ENCODE measurements at regions not wholly inside any gene's neighbourhood (a gene's known extent, or its start where the extent isn't known, plus 50 kb on each side); places are given as distances from the start of the nearest gene placed in this dataset.

- Histone ChIP-seq H3K4me1 (no peaks in the 10 kb centered on the region), H3K4me3 (no peak overlapping the region), H3K36me3 (no peaks in the 10 kb centered on the region), H3K27me3 (no peaks in the 10 kb centered on the region), H3K9me3 (no peaks in the 10 kb centered on the region), H3K27ac (no peak overlapping the region)
- DNase-seq, result no peak
- TF ChIP-seq POLR2A (IDR thresholded peaks at IDR 0.05), result no peak
- TF ChIP-seq CTCF (IDR thresholded peaks at IDR 0.05), result no peak
- 39 to 80% methylated on average over 3 of the region's 3 CpGs for WGBS, 2 donors
- intact Hi-C loops (cut with DNase I), result no loop called here
Measured at GRCh38 chr3:25097023-25097422, 331.0 kb upstream of the RARB start.

DNA sequence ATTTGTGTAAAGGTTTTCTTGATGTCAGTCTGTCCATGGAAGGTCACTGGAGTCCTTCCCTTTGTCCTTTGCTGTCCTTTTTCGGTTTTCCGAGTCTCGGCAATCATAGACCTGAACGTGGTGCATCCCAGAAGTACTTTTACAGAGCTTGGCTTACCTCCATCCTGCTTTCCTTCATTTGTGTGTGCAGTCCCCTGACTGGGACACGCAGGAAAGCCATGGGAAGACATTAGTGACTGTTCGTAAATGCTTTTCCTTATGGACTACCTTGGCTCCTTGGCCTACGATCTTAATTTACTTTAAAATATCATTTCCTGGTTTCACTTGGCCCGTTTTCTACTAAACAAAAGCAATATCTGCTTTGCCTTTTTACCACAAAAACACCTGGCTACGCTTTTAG, 328.4 kb upstream of the RARB start:
- intact Hi-C loops (cut with DNase I), result no loop called here

DNA sequence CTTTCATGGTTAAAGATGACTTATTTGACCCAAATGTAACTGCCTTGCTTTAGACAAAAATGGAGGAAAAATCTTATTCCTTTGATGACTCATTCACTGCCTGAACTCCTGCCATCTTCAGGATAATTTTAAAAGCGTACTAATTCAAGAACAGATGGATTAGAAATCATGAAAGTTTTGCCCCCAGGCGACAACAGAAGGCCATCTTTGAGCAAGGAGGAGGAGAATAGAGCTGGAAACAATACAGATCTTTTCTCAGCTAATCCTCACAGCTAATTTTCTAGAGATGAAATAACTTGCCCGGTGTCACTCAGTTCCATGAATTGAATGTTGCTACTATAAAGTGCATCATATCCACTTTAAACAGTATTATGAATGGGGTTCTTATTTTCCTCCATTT, 324.7 kb upstream of the RARB start:
- no peak for DNase-seq
- H3K27me3 ChIP-seq, result no peaks in the 10 kb centered on the region
- H3K4me1 ChIP-seq, result peaks cover 0 to 3% (median 0%) of the 10 kb centered on the region in 3 donors
- no peaks in the 10 kb centered on the region for H3K36me3 ChIP-seq
- no peak overlapping the region for H3K4me3 ChIP-seq
- H3K9me3 ChIP-seq, result no peaks in the 10 kb centered on the region
- intact Hi-C loops (cut with DNase I), result no loop called here
- 23 to 28% methylated on average over 3 of the region's 3 CpGs for WGBS, 2 donors
- no peak for TF ChIP-seq POLR2A (IDR thresholded peaks at IDR 0.05)
- H3K27ac ChIP-seq, result no peak overlapping the region

More for the DNA sequence above, 328.4 kb upstream of the RARB start:
- H3K4me3 ChIP-seq, result no peak overlapping the region
- no peaks in the 10 kb centered on the region for H3K36me3 ChIP-seq
- H3K27ac ChIP-seq, result no peak overlapping the region
- no peaks in the 10 kb centered on the region for H3K9me3 ChIP-seq
- no peaks in the 10 kb centered on the region for H3K4me1 ChIP-seq
- no peak for DNase-seq
- WGBS, 2 donors, result 72 to 88% methylated on average over 9 of the region's 9 CpGs
- no peaks in the 10 kb centered on the region for H3K27me3 ChIP-seq
- TF ChIP-seq CTCF (IDR thresholded peaks at IDR 0.05) (no peak), POLR2A (IDR thresholded peaks at IDR 0.05) (no peak)

DNA sequence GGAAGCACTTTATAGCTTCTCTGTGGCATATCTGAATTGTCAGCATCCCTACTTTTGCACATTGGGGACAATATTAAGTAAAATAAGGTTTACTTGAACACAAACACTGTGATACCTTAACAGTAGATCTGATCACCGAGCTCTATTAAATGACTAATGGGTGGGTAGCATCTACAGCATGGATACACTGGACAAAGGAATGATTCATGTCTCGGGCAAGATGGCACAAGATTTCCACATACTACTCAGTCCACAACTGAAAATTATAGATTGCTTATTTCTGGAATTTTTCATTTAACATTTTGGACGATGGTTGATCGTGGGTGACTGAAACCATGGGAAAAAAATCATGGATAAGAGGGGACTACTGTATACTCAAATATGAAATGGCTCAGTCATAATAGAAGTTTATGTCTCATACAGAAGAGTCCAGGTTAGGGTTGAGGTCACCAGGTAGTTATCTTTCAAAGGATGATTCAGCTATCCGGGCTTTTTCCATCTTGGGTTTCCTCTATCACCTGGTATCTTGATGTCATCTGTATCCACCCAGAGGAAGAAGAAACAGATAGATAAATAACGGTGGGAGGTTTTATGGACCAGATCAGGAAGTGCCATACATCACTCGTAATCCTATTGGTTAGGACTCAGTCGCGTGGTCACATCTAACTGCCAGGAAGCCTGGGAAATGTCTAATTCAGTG, 320.0 kb upstream of the RARB start:
- no peaks in the 10 kb centered on the region for H3K27me3 ChIP-seq
- 69 to 73% methylated on average over 9 of the region's 9 CpGs for WGBS, 2 donors
- intact Hi-C loops (cut with DNase I), result no loop called here
- no peak overlapping the region for H3K4me3 ChIP-seq
- no peaks in the 10 kb centered on the region for H3K36me3 ChIP-seq
- TF ChIP-seq CTCF (IDR thresholded peaks at IDR 0.05), result no peak
- no peak for TF ChIP-seq POLR2A (IDR thresholded peaks at IDR 0.05)
- H3K4me1 ChIP-seq, result peaks cover 0 to 3% (median 0%) of the 10 kb centered on the region in 3 donors
- DNase-seq, result no peak
- H3K27ac ChIP-seq, result no peak overlapping the region
- H3K9me3 ChIP-seq, result no peaks in the 10 kb centered on the region

DNA sequence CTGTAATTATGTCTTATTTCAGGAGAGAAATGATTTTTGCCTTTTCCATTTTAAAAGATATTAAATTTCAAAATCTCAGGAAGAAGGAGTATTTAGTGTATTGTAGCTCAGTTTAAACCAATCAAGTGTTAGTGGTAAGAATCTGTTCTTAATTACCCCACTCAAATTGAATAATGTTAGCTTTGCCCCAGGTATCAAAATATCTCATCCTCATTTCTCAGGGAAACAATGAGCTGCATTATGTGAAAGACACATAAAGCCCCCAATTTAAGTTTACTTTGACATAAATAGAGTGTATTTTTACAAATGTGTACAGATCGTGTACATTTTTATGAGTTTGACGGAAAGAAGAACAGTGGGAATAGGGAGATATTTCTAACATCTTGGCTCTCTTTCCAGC, 317.4 kb upstream of the RARB start:
- no peak for TF ChIP-seq POLR2A (IDR thresholded peaks at IDR 0.05)
- TF ChIP-seq CTCF (IDR thresholded peaks at IDR 0.05), result no peak
- H3K9me3 ChIP-seq, result no peaks in the 10 kb centered on the region
- H3K4me1 ChIP-seq, result peaks cover 0 to 3% (median 0%) of the 10 kb centered on the region in 3 donors
- DNase-seq, result no peak
- no peaks in the 10 kb centered on the region for H3K27me3 ChIP-seq
- H3K4me3 ChIP-seq, result no peak overlapping the region
- H3K36me3 ChIP-seq, result no peaks in the 10 kb centered on the region
- WGBS, 2 donors, result 76 to 86% methylated on average over 2 of the region's 2 CpGs
- intact Hi-C loops (cut with DNase I), result no loop called here
- H3K27ac ChIP-seq, result no peak overlapping the region

GRCh38 chr3:25113891-25114290, 314.2 kb upstream of the RARB start:
- H3K4me3 ChIP-seq, result no peak overlapping the region
- no peak for DNase-seq
- WGBS, 2 donors, result 30 to 59% methylated on average over 1 of the region's 1 CpG
- H3K27ac ChIP-seq, result no peak overlapping the region
- no peaks in the 10 kb centered on the region for H3K9me3 ChIP-seq
- no peaks in the 10 kb centered on the region for H3K36me3 ChIP-seq
- no peak for TF ChIP-seq POLR2A (IDR thresholded peaks at IDR 0.05)
- no peak for TF ChIP-seq CTCF (IDR thresholded peaks at IDR 0.05)
- intact Hi-C loops (cut with DNase I), result no loop called here
- no peaks in the 10 kb centered on the region for H3K27me3 ChIP-seq
- H3K4me1 ChIP-seq, result no peaks in the 10 kb centered on the region
